GM12872 (cell line): ENCODE measurements at regions not wholly inside any gene's neighbourhood (a gene's known extent, or its start where the extent isn't known, plus 50 kb on each side); places are given as distances from the start of the nearest gene placed in this dataset.

ENCODE experiments used
- TF ChIP-seq, protein P1 (sequence below): IDR thresholded peaks from 3 replicates; pipeline ENCODE4 v1.5.1; 2011; ENCODE audit warnings: low read depth, mild to moderate bottlenecking, low read length, moderate library complexity; ENCODE audit not compliant: insufficient read depth

DNA sequence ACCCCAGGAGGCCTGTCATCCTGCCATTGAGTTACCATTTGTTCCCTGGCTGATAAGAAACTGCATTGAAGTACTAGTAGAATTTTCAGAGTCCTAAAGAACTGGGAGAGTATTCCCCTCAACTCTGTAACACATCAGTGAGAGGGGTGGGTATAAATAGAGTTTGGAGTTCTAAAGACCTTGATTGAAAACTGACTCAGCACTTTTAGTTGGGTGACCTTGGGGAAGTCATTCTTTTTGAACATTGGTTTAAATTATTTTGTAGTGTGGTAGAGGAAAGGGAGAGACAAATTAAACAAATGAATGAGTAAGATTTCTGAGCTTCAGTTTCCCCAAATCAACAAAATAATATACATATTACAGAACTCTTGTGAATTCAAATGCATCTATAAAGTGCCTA is 344.5 kb upstream of the THBS1 start:
- TF ChIP-seq, protein P1, sequence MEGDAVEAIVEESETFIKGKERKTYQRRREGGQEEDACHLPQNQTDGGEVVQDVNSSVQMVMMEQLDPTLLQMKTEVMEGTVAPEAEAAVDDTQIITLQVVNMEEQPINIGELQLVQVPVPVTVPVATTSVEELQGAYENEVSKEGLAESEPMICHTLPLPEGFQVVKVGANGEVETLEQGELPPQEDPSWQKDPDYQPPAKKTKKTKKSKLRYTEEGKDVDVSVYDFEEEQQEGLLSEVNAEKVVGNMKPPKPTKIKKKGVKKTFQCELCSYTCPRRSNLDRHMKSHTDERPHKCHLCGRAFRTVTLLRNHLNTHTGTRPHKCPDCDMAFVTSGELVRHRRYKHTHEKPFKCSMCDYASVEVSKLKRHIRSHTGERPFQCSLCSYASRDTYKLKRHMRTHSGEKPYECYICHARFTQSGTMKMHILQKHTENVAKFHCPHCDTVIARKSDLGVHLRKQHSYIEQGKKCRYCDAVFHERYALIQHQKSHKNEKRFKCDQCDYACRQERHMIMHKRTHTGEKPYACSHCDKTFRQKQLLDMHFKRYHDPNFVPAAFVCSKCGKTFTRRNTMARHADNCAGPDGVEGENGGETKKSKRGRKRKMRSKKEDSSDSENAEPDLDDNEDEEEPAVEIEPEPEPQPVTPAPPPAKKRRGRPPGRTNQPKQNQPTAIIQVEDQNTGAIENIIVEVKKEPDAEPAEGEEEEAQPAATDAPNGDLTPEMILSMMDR = no peak

DNA sequence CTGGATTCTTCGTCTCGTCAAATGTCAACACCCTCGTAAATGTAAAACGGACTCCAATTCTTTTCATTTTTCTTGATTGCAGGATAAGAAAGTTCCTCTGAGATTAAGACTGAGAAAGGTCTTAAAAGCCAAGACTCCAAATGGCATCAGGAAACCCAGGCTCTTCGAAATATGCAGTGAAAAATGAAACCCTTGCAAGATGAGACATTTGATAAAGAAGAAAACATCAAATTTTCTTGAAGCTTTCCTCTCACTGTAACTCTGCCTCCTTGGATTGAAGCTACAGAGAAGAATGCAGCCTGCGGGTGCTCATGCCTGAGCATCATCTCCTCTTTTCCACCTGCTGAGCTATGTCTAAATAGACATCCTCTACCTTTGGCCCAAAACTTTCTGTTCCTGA is 342.4 kb upstream of the THBS1 start:
- TF ChIP-seq, protein P1 = no peak

DNA sequence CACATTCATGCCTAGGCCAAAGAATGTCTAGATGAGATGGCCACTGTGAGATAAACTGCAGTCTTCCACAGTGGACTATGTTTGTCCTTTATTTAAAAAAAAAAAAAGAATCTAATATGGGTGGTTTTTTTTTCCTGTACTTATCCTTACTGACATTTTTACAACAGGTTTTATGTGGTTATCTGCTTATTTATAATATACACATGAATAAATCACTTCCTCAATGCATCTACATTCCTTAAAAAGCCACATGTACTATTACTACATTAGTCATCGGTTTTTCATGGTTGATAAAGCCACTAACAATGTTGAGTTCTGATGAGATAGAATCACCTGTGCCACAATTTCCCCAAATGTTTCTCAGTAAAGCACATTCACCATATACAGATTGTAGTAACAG is 341.3 kb upstream of the THBS1 start:
- TF ChIP-seq, protein P1 = no peak

DNA sequence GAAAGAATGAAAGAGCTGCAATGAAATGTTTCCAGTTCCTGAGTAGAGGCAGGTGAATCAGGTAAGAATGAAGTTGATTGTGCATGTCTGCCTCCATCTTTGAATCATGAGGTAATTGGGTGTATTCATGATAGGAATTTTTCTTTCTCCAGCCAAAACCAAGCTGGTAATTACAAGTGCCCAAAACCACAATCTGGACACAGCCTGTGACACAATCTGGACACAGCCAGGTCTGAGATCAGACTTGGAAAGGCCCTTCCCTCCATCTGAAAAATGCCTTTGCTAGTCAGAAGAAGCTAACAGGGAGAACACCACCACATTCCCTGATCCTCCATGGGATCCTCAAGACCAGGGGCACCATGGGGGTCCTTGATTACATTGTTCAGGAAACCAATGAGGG is 338.5 kb upstream of the THBS1 start:
- TF ChIP-seq, protein P1 = no peak

DNA sequence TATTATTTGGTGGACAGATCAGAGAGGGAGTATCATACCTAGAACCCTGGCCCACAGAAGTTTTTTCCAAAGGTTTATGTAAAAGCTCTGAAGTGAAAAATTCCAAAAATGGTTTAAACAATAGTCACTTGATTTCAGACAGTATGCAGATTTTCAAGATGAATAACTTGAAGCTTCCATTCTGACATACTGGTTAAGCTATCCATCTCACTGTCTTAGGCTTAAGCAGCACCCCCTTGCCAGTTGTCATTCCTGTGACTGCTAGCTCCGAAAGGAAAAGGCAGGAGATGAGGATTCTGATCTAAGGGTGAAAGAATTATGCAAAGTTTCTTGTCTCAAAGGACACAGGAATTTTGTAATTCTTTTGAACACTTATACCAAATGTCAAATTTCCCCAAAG is 337.5 kb upstream of the THBS1 start:
- TF ChIP-seq, protein P1 = no peak

DNA sequence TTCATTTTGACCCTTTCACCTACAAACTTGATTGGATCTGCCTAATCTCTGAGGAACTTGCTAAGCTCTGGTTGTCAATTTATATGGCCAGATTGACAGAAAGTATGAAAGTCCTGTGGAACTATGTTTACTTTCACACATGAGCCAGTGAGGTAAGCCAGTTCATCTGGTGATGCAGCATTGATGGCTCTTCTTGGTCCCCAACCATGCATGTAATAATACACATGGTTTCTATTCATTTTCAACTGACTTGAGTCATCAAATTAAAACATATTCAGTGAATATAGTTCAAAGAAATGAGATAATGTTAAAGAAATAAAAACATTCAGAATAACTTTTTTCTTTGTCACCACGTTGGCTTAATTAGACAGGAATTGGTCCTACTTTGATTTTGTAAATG is 336.1 kb upstream of the THBS1 start:
- TF ChIP-seq, protein P1 = no peak

DNA sequence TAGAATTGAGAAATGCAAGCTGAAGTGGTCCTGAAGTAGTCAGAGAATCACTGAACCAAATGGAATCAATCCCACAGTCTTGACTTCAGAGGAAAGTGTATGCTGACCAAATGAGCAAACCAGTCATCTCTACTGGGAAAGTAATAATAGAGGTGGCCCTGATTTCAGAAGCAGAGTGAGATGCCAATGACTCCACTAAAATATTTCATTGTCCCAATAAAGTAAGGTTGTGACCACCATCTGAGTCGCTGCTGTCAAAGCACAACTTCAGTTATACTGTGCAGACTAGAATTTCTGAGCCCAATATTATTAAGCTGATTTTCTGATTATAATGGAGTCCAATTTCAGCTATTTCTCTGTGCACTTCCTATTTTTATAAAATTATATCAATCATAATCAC is 334.4 kb upstream of the THBS1 start:
- TF ChIP-seq, protein P1 = no peak

DNA sequence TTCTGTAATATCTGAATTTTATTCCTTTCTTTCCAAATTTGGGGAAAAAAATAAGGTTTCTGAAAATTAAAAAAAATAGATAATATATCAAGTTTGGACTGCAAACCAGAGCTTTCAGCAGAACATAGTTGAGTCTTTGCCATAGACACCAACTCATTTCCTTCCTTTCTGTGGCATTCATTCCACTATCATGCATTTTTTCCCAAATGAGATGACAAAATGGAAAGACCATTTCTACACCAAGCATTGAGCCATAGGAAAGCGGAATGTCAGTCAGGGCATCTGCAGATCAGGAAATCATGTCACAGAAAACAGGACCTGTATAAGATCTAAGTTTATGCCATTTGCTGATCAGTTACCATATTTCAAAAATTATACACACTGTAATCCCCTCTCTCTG is 333.3 kb upstream of the THBS1 start:
- TF ChIP-seq, protein P1 = no peak
